Panc1 (cell line): ENCODE measurements at regions not wholly inside any gene's neighbourhood (a gene's known extent, or its start where the extent isn't known, plus 50 kb on each side); places are given as distances from the start of the nearest gene placed in this dataset.

Source experiments
- ATAC-seq: fragments of 200-7000 bp; cut with Tn5 transposase; 2 replicates; pipeline ENCODE4 v1.9.1; 2020; ENCODE audit warnings: mild to moderate bottlenecking, moderate library complexity
- BruUV-seq: library from RNA; stranded (reverse); fragments of 400-500 nt; replicated peaks from 2 replicates; lab custom pipeline; 2021; lab: Mats Ljungman, UMichigan
- CTCF ChIA-PET: fragments of 300-600 bp; sonication (Branson Sonifier 250); formaldehyde crosslinking; loops from one replicate; lab custom pipeline; 2022; ENCODE audit warnings: antibody characterized with exemption; lab: Charles Lee
- POLR2A ChIA-PET: fragments of 300-600 bp; sonication (Branson Sonifier 250); formaldehyde crosslinking; loops from one replicate; lab custom pipeline; 2022; ENCODE audit warnings: antibody characterized with exemption; lab: Charles Lee
- DNase-seq: peaks from one replicate; pipeline ENCODE4 v3.0.0-alpha.2; 2010; ENCODE audit warnings: low read depth, low spot score
- H3K27ac ChIP-seq: 2 replicates; pipeline ENCODE4 v1.5.1; 2011; ENCODE audit warnings: mild to moderate bottlenecking, low read length, inconsistent platforms
- H3K27me3 ChIP-seq: fragments of 200-500 bp; sonication (Bioruptor generic); 2 replicates; pipeline ENCODE4 v1.6.0; 2014; ENCODE audit warnings: low read length, inconsistent platforms; ENCODE audit not compliant: control insufficient read depth, insufficient read depth
- H3K36me3 ChIP-seq: fragments of 200-500 bp; sonication (Bioruptor generic); 2 replicates; pipeline ENCODE4 v1.5.1; 2014; ENCODE audit warnings: inconsistent platforms, mild to moderate bottlenecking, low read length, moderate library complexity; ENCODE audit not compliant: control insufficient read depth, insufficient read depth
- H3K4me1 ChIP-seq: 2 replicates; pipeline ENCODE4 v1.5.1; 2011; ENCODE audit warnings: inconsistent platforms, mild to moderate bottlenecking, low read length, moderate library complexity; ENCODE audit not compliant: control insufficient read depth, insufficient read depth
- H3K4me3 ChIP-seq, 2 experiments: 2 replicates each; pipeline ENCODE4 v1.5.1; 2011 to 2012; ENCODE audit warnings: low read depth in 2 of 2, low read length in 2 of 2, mild to moderate bottlenecking in 2 of 2, inconsistent platforms in 1 of 2, moderate library complexity in 1 of 2
- H3K9me3 ChIP-seq: fragments of 200-500 bp; sonication (Bioruptor generic); 2 replicates; pipeline ENCODE4 v1.5.1; 2014; ENCODE audit warnings: low read depth, mild to moderate bottlenecking, inconsistent platforms, low read length, moderate library complexity; ENCODE audit not compliant: control insufficient read depth, insufficient read depth
- POLR2AphosphoS5 ChIP-seq: IDR thresholded peaks from 2 replicates; pipeline ENCODE4 v1.6.1; 2012; ENCODE audit warnings: mild to moderate bottlenecking, low read depth, low read length, moderate library complexity
- REST ChIP-seq, 2 experiments: IDR thresholded peaks; 2 replicates each; pipeline ENCODE4 v1.6.1; 2011 to 2012; ENCODE audit warnings: low read depth in 2 of 2, control low read depth in 1 of 2, low read length in 1 of 2, mild to moderate bottlenecking in 1 of 2, moderate library complexity in 1 of 2; ENCODE audit not compliant: insufficient read depth in 1 of 2
- SIN3A ChIP-seq: IDR thresholded peaks from 2 replicates; pipeline ENCODE4 v1.6.1; 2012; ENCODE audit warnings: low read depth, mild to moderate bottlenecking, low read length, moderate library complexity, borderline replicate concordance; ENCODE audit not compliant: insufficient read depth
- TCF7L2 ChIP-seq: IDR thresholded peaks from 2 replicates; pipeline ENCODE4 v1.6.1; 2011; ENCODE audit warnings: mild to moderate bottlenecking, low read depth, low read length, inconsistent platforms
- in situ Hi-C: cut with HindIII; loops from 2 replicates; pipeline ENCODE4 v1.10.0; 2016; ENCODE audit warnings: low sequenced_read_pairs, low pct_unique_long_range_greater_than_20kb
- intact Hi-C: fragments of 100-400 bp; cut with micrococcal nuclease; formaldehyde crosslinking; loops from one replicate; pipeline ENCODE4 v1.10.0; 2022; ENCODE audit not compliant: unreplicated experiment
- TF ChIP-seq, protein P1 (sequence below): fragments of 450-650 bp; IDR thresholded peaks from 2 replicates; pipeline ENCODE4 v1.5.1; 2017; ENCODE audit warnings: mild to moderate bottlenecking

DNA sequence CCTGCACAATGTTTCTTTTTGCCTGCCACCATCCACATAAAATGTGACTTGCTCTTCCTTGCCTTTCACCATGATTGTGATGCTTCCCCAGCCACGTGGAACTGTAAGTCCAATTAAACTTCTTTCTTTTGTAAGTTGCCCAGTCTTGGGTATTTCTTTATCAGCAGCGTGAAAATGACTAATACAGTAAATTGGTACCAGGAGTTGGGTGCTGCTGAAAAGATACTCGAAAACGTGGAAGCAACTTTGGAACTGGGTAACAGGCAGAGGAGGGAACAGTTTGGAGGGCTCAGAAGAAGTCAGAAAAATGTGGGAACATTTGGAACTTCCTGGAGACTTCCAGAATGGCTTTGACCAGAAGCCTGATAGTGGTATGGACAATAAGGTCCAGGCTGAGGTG lies 425.3 kb downstream of the GPATCH2 start:
- no peak for DNase-seq
- TF ChIP-seq POLR2AphosphoS5 (no peak), REST (IDR thresholded peaks at IDR 0.05; ENCODE audit: insufficient read depth in 1 of 2, low read depth in 2 of 2, low read length in 1 of 2) (no peak)
- POLR2A ChIA-PET = no interaction called here
- no peak overlapping the region for H3K4me3 ChIP-seq
- no peaks in the 10 kb centered on the region for H3K36me3 ChIP-seq
- H3K27ac ChIP-seq = no peak overlapping the region
- no peak for ATAC-seq
- no TSS peak for BruUV-seq
- no peaks in the 10 kb centered on the region for H3K27me3 ChIP-seq
- in situ Hi-C loops = no loop called here
- H3K4me1 ChIP-seq = no peaks in the 10 kb centered on the region
- peaks cover 5% of the 10 kb centered on the region; the same call in 1 of the 2 replicates for H3K9me3 ChIP-seq
- intact Hi-C loops = no loop called here
- CTCF ChIA-PET = no interaction called here

DNA sequence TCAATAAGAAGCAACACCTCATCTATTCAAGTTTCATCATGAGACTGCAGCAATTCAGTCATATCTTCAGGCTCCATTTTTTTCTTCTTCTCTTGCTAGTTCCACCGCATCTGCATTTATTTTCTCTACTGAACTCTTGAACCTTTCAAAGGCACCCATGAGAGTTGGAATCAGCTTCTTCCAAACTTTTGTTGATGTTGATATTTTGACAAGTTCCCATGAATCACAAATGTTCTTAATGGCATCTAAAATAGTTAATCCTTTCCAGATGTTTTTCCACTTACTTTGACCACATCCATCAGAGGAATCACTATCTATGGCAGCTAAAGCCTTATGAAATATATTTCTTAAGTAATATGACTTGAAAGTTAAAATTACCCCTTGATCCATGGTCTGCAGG lies 434.3 kb downstream of the GPATCH2 start:
- no peak for DNase-seq
- ATAC-seq = no peak
- no TSS peak for BruUV-seq
- H3K36me3 ChIP-seq = no peaks in the 10 kb centered on the region
- ChIA-PET CTCF (no interaction called here), POLR2A (no interaction called here)
- no peaks in the 10 kb centered on the region for H3K27me3 ChIP-seq
- no peaks in the 10 kb centered on the region for H3K4me1 ChIP-seq
- TF ChIP-seq TCF7L2 = no peak
- TF ChIP-seq, protein P1, sequence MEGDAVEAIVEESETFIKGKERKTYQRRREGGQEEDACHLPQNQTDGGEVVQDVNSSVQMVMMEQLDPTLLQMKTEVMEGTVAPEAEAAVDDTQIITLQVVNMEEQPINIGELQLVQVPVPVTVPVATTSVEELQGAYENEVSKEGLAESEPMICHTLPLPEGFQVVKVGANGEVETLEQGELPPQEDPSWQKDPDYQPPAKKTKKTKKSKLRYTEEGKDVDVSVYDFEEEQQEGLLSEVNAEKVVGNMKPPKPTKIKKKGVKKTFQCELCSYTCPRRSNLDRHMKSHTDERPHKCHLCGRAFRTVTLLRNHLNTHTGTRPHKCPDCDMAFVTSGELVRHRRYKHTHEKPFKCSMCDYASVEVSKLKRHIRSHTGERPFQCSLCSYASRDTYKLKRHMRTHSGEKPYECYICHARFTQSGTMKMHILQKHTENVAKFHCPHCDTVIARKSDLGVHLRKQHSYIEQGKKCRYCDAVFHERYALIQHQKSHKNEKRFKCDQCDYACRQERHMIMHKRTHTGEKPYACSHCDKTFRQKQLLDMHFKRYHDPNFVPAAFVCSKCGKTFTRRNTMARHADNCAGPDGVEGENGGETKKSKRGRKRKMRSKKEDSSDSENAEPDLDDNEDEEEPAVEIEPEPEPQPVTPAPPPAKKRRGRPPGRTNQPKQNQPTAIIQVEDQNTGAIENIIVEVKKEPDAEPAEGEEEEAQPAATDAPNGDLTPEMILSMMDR = no peak
- no peak for TF ChIP-seq POLR2AphosphoS5
- TF ChIP-seq REST (IDR thresholded peaks at IDR 0.05; ENCODE audit: insufficient read depth in 1 of 2, low read depth in 2 of 2, low read length in 1 of 2) = no peak
- no peak for TF ChIP-seq SIN3A
- intact Hi-C loops (no loop called here), in situ Hi-C loops (no loop called here)
- H3K9me3 ChIP-seq = peaks cover 4% of the 10 kb centered on the region; the same call in 1 of the 2 replicates
- no peak overlapping the region for H3K4me3 ChIP-seq
- no peak overlapping the region for H3K27ac ChIP-seq
